Astrocyte (in vitro differentiated cells and primary cell): ENCODE measurements at regions not wholly inside any gene's neighbourhood (a gene's known extent, or its start where the extent isn't known, plus 50 kb on each side); places are given as distances from the start of the nearest gene placed in this dataset.

Experiments
- DNase-seq: peaks from one replicate; pipeline ENCODE4 v3.0.0-alpha.2; 2010; ENCODE audit warnings: low read depth
- FAIRE-seq: peaks from 2 replicates; lab custom pipeline; 2011; peaks lifted over from hg19 to GRCh38; lab: Jason Lieb, UNC
- H2AFZ ChIP-seq: 2 replicates; pipeline ENCODE4 v1.6.0; 2012; ENCODE audit warnings: low read depth, low read length, inconsistent platforms
- H3K27ac ChIP-seq: 2 replicates; pipeline ENCODE4 v1.5.1; 2011; ENCODE audit warnings: low read depth, low read length, inconsistent platforms
- H3K27me3 ChIP-seq: 2 replicates; pipeline ENCODE4 v1.6.0; 2011; ENCODE audit warnings: low read length, inconsistent platforms; ENCODE audit not compliant: insufficient read depth
- H3K36me3 ChIP-seq: 2 replicates; pipeline ENCODE4 v1.5.1; 2011; ENCODE audit warnings: low read length, inconsistent platforms; ENCODE audit not compliant: insufficient read depth
- H3K4me1 ChIP-seq: 2 replicates; pipeline ENCODE4 v1.5.1; 2011; ENCODE audit warnings: low read length, inconsistent platforms; ENCODE audit not compliant: insufficient read depth
- H3K4me2 ChIP-seq: 2 replicates; pipeline ENCODE4 v1.6.0; 2012; ENCODE audit warnings: low read length, inconsistent platforms
- H3K4me3 ChIP-seq: 2 replicates; pipeline ENCODE4 v1.5.1; 2011; ENCODE audit warnings: low read depth, mild to moderate bottlenecking, low read length, inconsistent platforms; ENCODE audit not compliant: insufficient read depth
- H3K79me2 ChIP-seq: 2 replicates; pipeline ENCODE4 v1.6.0; 2012; ENCODE audit warnings: mild to moderate bottlenecking, low read length, inconsistent platforms; ENCODE audit not compliant: insufficient read depth
- H3K9ac ChIP-seq: 2 replicates; pipeline ENCODE4 v1.6.0; 2012; ENCODE audit warnings: mild to moderate bottlenecking, low read length, inconsistent platforms
- H3K9me3 ChIP-seq: 2 replicates; pipeline ENCODE4 v1.5.1; 2012; ENCODE audit warnings: low read depth, mild to moderate bottlenecking, low read length, inconsistent platforms; ENCODE audit not compliant: insufficient read depth
- H4K20me1 ChIP-seq: 2 replicates; pipeline ENCODE4 v1.6.0; 2012; ENCODE audit warnings: low read length, inconsistent platforms; ENCODE audit not compliant: insufficient read depth
- H3K27ac Mint-ChIP-seq: one replicate; pipeline ENCODE4 v1.8.0; 2021; ENCODE audit warnings: mild to moderate bottlenecking, mixed read lengths; ENCODE audit not compliant: unreplicated experiment
- H3K27me3 Mint-ChIP-seq: one replicate; pipeline ENCODE4 v1.8.0; 2021; ENCODE audit warnings: low read depth, mixed read lengths; ENCODE audit not compliant: unreplicated experiment
- H3K36me3 Mint-ChIP-seq: one replicate; pipeline ENCODE4 v1.8.0; 2021; ENCODE audit warnings: low read depth, mixed read lengths; ENCODE audit not compliant: unreplicated experiment
- H3K4me1 Mint-ChIP-seq: one replicate; pipeline ENCODE4 v1.8.0; 2021; ENCODE audit warnings: low read depth, mixed read lengths; ENCODE audit not compliant: unreplicated experiment
- H3K4me3 Mint-ChIP-seq: one replicate; pipeline ENCODE4 v1.8.0; 2021; ENCODE audit warnings: mild to moderate bottlenecking, moderate library complexity, mixed read lengths; ENCODE audit not compliant: unreplicated experiment
- H3K9me3 Mint-ChIP-seq: one replicate; pipeline ENCODE4 v1.8.0; 2021; ENCODE audit warnings: mild to moderate bottlenecking, mixed read lengths; ENCODE audit not compliant: unreplicated experiment
- CTCF ChIP-seq: IDR thresholded peaks from 2 replicates; pipeline ENCODE4 v1.5.1; 2011; ENCODE audit warnings: low read depth, mild to moderate bottlenecking, inconsistent platforms, low read length, moderate library complexity; ENCODE audit not compliant: insufficient read depth
- EZH2 ChIP-seq: IDR thresholded peaks from 2 replicates; pipeline ENCODE4 v1.6.1; 2012; ENCODE audit warnings: mild to moderate bottlenecking, low read length, inconsistent platforms; ENCODE audit not compliant: insufficient read depth

DNA sequence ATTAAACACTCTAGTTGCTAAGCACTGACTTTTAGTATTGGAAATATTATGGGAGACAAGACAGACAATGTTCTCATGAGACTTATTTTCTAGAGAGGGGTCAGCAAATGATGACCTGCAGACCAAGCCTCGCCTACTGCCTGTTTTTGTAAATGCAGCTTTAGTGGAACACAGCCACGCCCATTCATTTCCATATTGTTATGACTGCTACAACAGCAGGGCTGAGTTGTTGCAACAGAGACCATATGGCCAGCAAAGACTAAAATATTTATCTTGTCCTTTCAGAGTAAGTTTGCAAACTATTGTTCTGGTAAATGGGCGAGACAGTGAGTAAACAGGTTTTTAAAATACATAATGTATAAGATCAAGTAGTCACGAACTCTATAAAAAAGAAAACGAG, 570.2 kb downstream of the NTRK3 start:
- FAIRE-seq (no peak), DNase-seq (no peak)
- Histone ChIP-seq H3K79me2 (no peaks in the 10 kb centered on the region), H3K36me3 (no peaks in the 10 kb centered on the region), H3K9ac (no peak overlapping the region), H3K27me3 (no peaks in the 10 kb centered on the region), H3K4me3 (no peak overlapping the region), H3K4me2 (no peak overlapping the region), H4K20me1 (no peaks in the 10 kb centered on the region), H2AFZ (no peak overlapping the region), H3K4me1 (no peaks in the 10 kb centered on the region), H3K9me3 (no peaks in the 10 kb centered on the region), H3K27ac (no peak overlapping the region)
- no peak overlapping the region for H3K27ac Mint-ChIP-seq
- H3K27me3 Mint-ChIP-seq, result peaks cover 7% of the 10 kb centered on the region
- H3K9me3 Mint-ChIP-seq, result no peaks in the 10 kb centered on the region
- TF ChIP-seq CTCF (no peak), EZH2 (no peak)
- no peak overlapping the region for H3K4me3 Mint-ChIP-seq
- no peaks in the 10 kb centered on the region for H3K4me1 Mint-ChIP-seq
- no peaks in the 10 kb centered on the region for H3K36me3 Mint-ChIP-seq

DNA sequence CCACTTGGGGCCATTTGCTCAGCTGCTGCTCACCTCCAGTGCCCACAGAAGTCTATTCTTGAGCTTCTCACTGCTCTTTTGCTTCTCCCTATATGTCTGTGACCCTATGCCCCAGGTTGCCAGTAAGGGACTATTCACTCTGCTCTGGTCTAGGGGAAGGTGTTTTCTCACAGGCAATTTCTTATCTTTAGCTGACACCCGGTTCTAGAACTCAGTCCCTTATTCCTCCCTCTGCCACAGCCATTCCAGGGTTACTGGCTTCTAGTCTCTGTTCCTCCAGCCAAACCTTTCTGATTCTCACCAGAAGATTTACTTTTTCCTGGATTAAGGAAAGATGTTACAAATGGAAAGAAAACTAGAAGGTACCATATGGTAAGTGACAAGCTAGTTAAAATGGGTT, 574.0 kb downstream of the NTRK3 start:
- no peak overlapping the region for H3K4me3 ChIP-seq
- FAIRE-seq (no peak), DNase-seq (no peak)
- H3K27me3 ChIP-seq, result no peaks in the 10 kb centered on the region
- H3K9ac ChIP-seq, result no peak overlapping the region
- no peak overlapping the region for H3K4me3 Mint-ChIP-seq
- no peak overlapping the region for H2AFZ ChIP-seq
- H3K9me3 Mint-ChIP-seq, result no peaks in the 10 kb centered on the region
- no peaks in the 10 kb centered on the region for H3K9me3 ChIP-seq
- H3K4me2 ChIP-seq, result no peak overlapping the region
- H4K20me1 ChIP-seq, result no peaks in the 10 kb centered on the region
- no peaks in the 10 kb centered on the region for H3K36me3 ChIP-seq
- no peaks in the 10 kb centered on the region for H3K79me2 ChIP-seq
- no peak overlapping the region for H3K27ac Mint-ChIP-seq
- TF ChIP-seq CTCF (no peak), EZH2 (no peak)
- no peaks in the 10 kb centered on the region for H3K4me1 Mint-ChIP-seq
- H3K27ac ChIP-seq, result no peak overlapping the region
- no peaks in the 10 kb centered on the region for H3K36me3 Mint-ChIP-seq
- peaks cover 4% of the 10 kb centered on the region for H3K27me3 Mint-ChIP-seq
- H3K4me1 ChIP-seq, result no peaks in the 10 kb centered on the region

DNA sequence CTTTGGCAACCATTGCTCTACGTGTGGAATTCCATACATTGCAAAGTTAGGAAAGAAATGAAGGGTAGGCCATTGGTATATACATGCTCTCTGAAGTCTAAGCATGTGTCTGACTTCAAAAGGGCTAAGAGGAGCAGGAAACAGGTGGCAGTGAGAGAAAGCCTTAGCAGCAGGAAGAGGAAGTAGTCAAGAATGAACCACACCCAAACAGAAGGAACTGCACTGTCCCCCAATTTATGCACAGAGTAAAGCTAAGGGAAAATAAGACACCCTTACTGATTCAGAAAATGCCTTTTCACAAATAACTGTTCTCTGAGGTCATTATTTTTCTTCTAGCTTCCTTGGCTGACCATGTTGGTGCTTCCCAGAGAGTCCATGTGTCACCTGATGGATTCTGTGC, 575.4 kb downstream of the NTRK3 start:
- Histone ChIP-seq H3K4me1 (no peaks in the 10 kb centered on the region), H3K79me2 (no peaks in the 10 kb centered on the region), H4K20me1 (no peaks in the 10 kb centered on the region), H2AFZ (no peak overlapping the region), H3K4me3 (no peak overlapping the region), H3K27ac (no peak overlapping the region), H3K9me3 (peaks cover 3% of the 10 kb centered on the region), H3K36me3 (no peaks in the 10 kb centered on the region), H3K27me3 (no peaks in the 10 kb centered on the region), H3K9ac (no peak overlapping the region), H3K4me2 (no peak overlapping the region)
- Mint-ChIP-seq H3K9me3 (peaks cover 2% of the 10 kb centered on the region), H3K4me1 (no peaks in the 10 kb centered on the region), H3K27me3 (peaks cover 4% of the 10 kb centered on the region), H3K27ac (no peak overlapping the region), H3K4me3 (no peak overlapping the region), H3K36me3 (no peaks in the 10 kb centered on the region)
- no peak for TF ChIP-seq CTCF
- DNase-seq, result no peak
- FAIRE-seq, result no peak
